Esophagus muscularis mucosa (tissue), 3 donors: ENCODE measurements at regions not wholly inside any gene's neighbourhood (a gene's known extent, or its start where the extent isn't known, plus 50 kb on each side); places are given as distances from the start of the nearest gene placed in this dataset.

Experiments
- POLR2A ChIP-seq: fragments of 450-650 bp; IDR thresholded peaks from one replicate; pipeline ENCODE4 v1.6.1; 2017; ENCODE audit warnings: antibody characterized with exemption, moderate library complexity, mild to moderate bottlenecking, low read depth
- POLR2AphosphoS5 ChIP-seq, 2 donors: sonication (generic); formaldehyde crosslinking; IDR thresholded peaks; one replicate each; pipeline ENCODE4 v1.6.1; 2017; ENCODE audit warnings: antibody characterized with exemption in 2 of 2
- TF ChIP-seq, protein P1 (sequence below), 3 experiments: fragments of 200-600 bp in 2 of 3; fragments of 450-650 bp in 1 of 3; sonication (generic) in 2 of 3; IDR thresholded peaks; one replicate each; pipeline ENCODE4 v1.5.1; 2017 to 2019; ENCODE audit warnings: antibody characterized with exemption in 3 of 3, mild to moderate bottlenecking in 2 of 3, moderate library complexity in 1 of 3

GRCh38 chr1:118692143-118692542, 296.0 kb downstream of the TBX15 start:
- TF ChIP-seq POLR2AphosphoS5 (IDR thresholded peaks at IDR 0.05) = no peak
- no peak for TF ChIP-seq POLR2A
- TF ChIP-seq, protein P1, sequence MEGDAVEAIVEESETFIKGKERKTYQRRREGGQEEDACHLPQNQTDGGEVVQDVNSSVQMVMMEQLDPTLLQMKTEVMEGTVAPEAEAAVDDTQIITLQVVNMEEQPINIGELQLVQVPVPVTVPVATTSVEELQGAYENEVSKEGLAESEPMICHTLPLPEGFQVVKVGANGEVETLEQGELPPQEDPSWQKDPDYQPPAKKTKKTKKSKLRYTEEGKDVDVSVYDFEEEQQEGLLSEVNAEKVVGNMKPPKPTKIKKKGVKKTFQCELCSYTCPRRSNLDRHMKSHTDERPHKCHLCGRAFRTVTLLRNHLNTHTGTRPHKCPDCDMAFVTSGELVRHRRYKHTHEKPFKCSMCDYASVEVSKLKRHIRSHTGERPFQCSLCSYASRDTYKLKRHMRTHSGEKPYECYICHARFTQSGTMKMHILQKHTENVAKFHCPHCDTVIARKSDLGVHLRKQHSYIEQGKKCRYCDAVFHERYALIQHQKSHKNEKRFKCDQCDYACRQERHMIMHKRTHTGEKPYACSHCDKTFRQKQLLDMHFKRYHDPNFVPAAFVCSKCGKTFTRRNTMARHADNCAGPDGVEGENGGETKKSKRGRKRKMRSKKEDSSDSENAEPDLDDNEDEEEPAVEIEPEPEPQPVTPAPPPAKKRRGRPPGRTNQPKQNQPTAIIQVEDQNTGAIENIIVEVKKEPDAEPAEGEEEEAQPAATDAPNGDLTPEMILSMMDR (IDR thresholded peaks at IDR 0.05) = no peak
